ENCODE measurements at regions not wholly inside any gene's neighbourhood (a gene's known extent, or its start where the extent isn't known, plus 50 kb on each side); places are given as distances from the start of the nearest gene placed in this dataset.

DNA sequence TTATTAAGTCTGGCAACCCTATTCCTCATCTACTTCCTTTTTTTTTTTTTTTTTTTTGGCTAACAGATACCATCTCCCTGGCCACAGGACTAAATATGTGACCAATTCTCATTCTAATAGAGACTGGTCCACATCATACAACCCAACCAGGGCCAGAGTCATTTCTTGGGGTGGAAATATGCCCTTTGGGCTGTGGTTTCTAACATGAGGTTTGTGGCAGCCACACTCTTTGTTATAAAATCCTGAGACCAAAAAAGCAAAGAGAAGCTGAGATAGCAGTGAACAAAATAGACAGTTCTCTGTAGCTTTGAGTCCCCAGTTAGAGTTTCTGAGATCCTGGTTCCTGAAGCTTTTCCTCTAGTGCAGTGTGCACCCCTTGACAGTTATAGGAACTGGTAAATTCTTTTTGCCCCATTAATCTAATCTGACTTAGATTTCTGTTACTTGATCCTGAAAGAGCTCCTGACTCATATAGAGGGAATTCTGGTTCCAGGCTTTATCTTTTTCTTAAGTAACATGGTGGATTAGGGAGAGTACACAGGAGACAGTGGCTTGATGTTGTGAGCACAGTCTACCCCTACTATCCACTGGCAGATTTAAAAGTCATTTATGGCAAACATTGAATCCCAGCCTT, 86.8 kb downstream of the MAIP1 start:
- intact Hi-C loops (cut with DNase I), result no loop called here
- Histone ChIP-seq H3K9me3 (peaks cover 0 to 16% (median 0%) of the 10 kb centered on the region in 4 donors), H3K27ac (no peak overlapping the region), H3K4me1 (peaks cover 0 to 11% (median 5%) of the 10 kb centered on the region in 4 donors), H3K4me3 (no peak overlapping the region), H3K36me3 (no peaks in the 10 kb centered on the region), H3K27me3 (no peaks in the 10 kb centered on the region)
- DNase-seq, result no peak
- TF ChIP-seq EP300 (IDR thresholded peaks at IDR 0.05), result no peak
- TF ChIP-seq, protein P1, sequence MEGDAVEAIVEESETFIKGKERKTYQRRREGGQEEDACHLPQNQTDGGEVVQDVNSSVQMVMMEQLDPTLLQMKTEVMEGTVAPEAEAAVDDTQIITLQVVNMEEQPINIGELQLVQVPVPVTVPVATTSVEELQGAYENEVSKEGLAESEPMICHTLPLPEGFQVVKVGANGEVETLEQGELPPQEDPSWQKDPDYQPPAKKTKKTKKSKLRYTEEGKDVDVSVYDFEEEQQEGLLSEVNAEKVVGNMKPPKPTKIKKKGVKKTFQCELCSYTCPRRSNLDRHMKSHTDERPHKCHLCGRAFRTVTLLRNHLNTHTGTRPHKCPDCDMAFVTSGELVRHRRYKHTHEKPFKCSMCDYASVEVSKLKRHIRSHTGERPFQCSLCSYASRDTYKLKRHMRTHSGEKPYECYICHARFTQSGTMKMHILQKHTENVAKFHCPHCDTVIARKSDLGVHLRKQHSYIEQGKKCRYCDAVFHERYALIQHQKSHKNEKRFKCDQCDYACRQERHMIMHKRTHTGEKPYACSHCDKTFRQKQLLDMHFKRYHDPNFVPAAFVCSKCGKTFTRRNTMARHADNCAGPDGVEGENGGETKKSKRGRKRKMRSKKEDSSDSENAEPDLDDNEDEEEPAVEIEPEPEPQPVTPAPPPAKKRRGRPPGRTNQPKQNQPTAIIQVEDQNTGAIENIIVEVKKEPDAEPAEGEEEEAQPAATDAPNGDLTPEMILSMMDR (IDR thresholded peaks at IDR 0.05), result no peak
- no peak for TF ChIP-seq POLR2A (IDR thresholded peaks at IDR 0.05)
- TF ChIP-seq POLR2AphosphoS5 (IDR thresholded peaks at IDR 0.05), result no peak

DNA sequence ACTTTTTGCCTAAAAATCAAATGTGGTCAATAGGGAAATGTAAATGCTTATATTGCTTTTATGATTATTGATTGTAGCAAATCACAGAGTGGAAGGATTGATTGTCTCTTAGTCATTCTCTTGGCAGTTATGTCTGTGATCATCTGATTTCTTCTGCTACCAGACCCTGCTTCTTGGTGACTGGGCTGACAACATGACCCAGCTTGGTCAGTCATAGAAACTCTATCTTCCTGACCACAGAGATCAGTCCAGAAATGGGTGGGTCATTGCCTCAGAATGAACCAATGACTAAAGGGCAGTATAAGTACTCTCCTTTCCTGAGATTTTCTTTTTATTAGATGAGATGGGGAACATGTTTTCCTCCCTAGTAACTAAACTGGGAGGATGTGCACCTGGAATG, 87.6 kb downstream of the MAIP1 start:
- no peaks in the 10 kb centered on the region for H3K27me3 ChIP-seq
- H3K36me3 ChIP-seq, result no peaks in the 10 kb centered on the region
- H3K4me1 ChIP-seq, result peaks cover 0 to 11% (median 5%) of the 10 kb centered on the region in 4 donors
- intact Hi-C loops (cut with DNase I), result no loop called here
- no peak overlapping the region for H3K27ac ChIP-seq
- TF ChIP-seq, protein P1 (IDR thresholded peaks at IDR 0.05), result no peak
- TF ChIP-seq POLR2A (IDR thresholded peaks at IDR 0.05) (no peak), POLR2AphosphoS5 (IDR thresholded peaks at IDR 0.05) (no peak), EP300 (IDR thresholded peaks at IDR 0.05) (no peak)
- H3K4me3 ChIP-seq, result no peak overlapping the region
- DNase-seq, result no peak
- H3K9me3 ChIP-seq, result peaks cover 0 to 16% (median 0%) of the 10 kb centered on the region in 4 donors

DNA sequence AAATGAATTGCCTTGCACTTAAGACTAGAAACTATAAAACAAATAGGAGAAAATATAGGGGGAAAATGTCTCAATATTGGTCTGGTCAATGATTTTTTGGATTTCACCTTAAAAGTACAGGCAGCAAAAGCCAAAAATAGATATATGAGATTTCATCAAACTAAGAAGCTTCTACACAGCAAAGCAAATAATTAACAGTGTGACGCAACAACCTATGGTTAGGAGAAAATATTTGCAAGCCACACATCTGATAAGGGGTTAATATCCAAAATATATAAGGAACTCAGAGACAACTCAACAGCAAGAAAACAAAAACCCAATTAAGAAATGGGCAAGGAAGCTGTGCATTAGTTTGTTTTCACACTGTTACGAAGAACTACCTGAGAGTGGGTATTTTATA, 89.1 kb downstream of the MAIP1 start:
- Histone ChIP-seq H3K27ac (no peak overlapping the region), H3K9me3 (peaks cover 0 to 16% (median 0%) of the 10 kb centered on the region in 4 donors), H3K4me3 (no peak overlapping the region), H3K27me3 (no peaks in the 10 kb centered on the region), H3K36me3 (no peaks in the 10 kb centered on the region), H3K4me1 (peaks cover 0 to 9% (median 4%) of the 10 kb centered on the region in 4 donors)
- DNase-seq, result no peak
- no peak for TF ChIP-seq EP300 (IDR thresholded peaks at IDR 0.05)
- no peak for TF ChIP-seq POLR2AphosphoS5 (IDR thresholded peaks at IDR 0.05)
- TF ChIP-seq, protein P1 (IDR thresholded peaks at IDR 0.05), result no peak
- intact Hi-C loops (cut with DNase I), result no loop called here
- WGBS, 2 donors, result 96 to 97% methylated on average over 2 of the region's 2 CpGs

DNA sequence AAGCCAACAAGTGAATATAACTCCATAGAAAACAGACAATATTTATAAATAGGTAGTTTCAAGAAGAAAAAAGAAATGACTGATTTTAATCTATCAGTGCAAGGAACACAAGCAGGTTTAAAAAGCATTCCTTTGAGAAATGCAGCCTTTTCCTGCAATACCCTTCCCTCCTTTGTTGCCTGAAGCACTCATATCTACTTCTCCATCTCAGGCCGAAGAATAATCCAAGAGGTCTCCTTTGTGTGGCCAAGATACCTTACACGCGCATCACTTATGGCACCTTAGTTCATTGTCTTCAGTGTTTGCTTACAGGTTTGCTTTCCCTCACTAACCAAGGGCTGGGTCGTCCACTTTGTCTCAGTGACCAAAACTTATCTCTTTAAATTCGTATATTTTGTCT, 93.0 kb downstream of the MAIP1 start:
- H3K27me3 ChIP-seq, result no peaks in the 10 kb centered on the region
- no peak overlapping the region for H3K27ac ChIP-seq
- 91 to 92% methylated on average over 5 of the region's 5 CpGs for WGBS, 2 donors
- TF ChIP-seq, protein P1 (IDR thresholded peaks at IDR 0.05), result no peak
- no peak for TF ChIP-seq POLR2A (IDR thresholded peaks at IDR 0.05)
- TF ChIP-seq POLR2AphosphoS5 (IDR thresholded peaks at IDR 0.05), result no peak
- no peak for TF ChIP-seq EP300 (IDR thresholded peaks at IDR 0.05)
- intact Hi-C loops (cut with DNase I), result no loop called here
- no peaks in the 10 kb centered on the region for H3K36me3 ChIP-seq
- no peak overlapping the region for H3K4me3 ChIP-seq
- DNase-seq, result no peak
- peaks cover 0 to 16% (median 0%) of the 10 kb centered on the region in 4 donors for H3K9me3 ChIP-seq
- H3K4me1 ChIP-seq, result no peaks in the 10 kb centered on the region

DNA sequence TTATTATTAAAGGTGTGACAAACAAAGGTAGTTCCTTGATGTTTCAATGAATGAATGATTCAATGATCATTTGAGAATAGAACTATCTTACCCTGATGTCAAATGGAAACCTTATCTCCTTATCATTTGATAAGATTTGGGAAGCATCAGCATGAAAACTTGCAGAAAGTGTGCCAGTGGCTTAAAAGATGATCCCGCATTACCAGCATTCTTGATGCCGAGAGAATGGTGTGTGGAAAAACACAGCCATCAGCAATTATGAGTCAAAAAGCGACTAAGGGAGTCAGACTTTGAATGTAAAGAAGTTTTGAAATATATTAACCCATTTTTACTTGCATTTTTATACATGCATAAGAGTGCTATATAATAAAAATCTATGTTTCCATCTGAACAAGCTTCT, 93.7 kb downstream of the MAIP1 start:
- Histone ChIP-seq H3K27ac (no peak overlapping the region), H3K4me1 (no peaks in the 10 kb centered on the region), H3K4me3 (no peak overlapping the region), H3K27me3 (no peaks in the 10 kb centered on the region), H3K36me3 (no peaks in the 10 kb centered on the region), H3K9me3 (peaks cover 0 to 16% (median 0%) of the 10 kb centered on the region in 4 donors)
- 87 to 92% methylated on average over 3 of the region's 3 CpGs for WGBS, 2 donors
- TF ChIP-seq, protein P1 (IDR thresholded peaks at IDR 0.05), result no peak
- TF ChIP-seq POLR2AphosphoS5 (IDR thresholded peaks at IDR 0.05) (no peak), EP300 (IDR thresholded peaks at IDR 0.05) (no peak), POLR2A (IDR thresholded peaks at IDR 0.05) (no peak)
- no peak for DNase-seq
- intact Hi-C loops (cut with DNase I), result no loop called here
